ENCODE measurements at regions not wholly inside any gene's neighbourhood (a gene's known extent, or its start where the extent isn't known, plus 50 kb on each side); places are given as distances from the start of the nearest gene placed in this dataset.

DNA sequence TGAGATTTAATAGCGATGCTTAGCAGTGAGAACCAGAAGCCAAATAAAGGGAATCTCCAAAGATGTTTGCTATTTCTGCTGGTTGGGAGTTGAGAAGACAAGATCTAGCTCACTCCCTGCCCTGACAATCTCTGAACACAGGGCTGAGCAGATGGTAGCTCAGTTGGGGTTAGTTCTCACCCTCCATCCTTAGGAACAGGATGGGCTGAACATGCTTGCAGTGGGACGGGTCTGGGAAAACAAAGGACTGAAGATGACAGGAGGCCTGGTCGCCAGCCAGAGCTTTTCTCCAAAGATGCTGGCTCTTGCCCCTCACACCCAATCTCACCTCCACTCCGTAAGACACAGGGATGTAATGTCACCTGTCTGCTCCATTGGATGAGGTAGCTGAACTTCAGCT lies 72.7 kb downstream of the SC5D start:
- TF ChIP-seq, protein P1, sequence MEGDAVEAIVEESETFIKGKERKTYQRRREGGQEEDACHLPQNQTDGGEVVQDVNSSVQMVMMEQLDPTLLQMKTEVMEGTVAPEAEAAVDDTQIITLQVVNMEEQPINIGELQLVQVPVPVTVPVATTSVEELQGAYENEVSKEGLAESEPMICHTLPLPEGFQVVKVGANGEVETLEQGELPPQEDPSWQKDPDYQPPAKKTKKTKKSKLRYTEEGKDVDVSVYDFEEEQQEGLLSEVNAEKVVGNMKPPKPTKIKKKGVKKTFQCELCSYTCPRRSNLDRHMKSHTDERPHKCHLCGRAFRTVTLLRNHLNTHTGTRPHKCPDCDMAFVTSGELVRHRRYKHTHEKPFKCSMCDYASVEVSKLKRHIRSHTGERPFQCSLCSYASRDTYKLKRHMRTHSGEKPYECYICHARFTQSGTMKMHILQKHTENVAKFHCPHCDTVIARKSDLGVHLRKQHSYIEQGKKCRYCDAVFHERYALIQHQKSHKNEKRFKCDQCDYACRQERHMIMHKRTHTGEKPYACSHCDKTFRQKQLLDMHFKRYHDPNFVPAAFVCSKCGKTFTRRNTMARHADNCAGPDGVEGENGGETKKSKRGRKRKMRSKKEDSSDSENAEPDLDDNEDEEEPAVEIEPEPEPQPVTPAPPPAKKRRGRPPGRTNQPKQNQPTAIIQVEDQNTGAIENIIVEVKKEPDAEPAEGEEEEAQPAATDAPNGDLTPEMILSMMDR (conservative IDR thresholded peaks at IDR 0.05; ENCODE audit: low read length) = no peak
- TF ChIP-seq EZH2phosphoT487 (IDR thresholded peaks at IDR 0.05; ENCODE audit: borderline replicate concordance) = no peak
